Spleen (tissue), 11 donors: ENCODE measurements at regions not wholly inside any gene's neighbourhood (a gene's known extent, or its start where the extent isn't known, plus 50 kb on each side); places are given as distances from the start of the nearest gene placed in this dataset.

Experiments
- DNase-seq: peaks from one replicate; pipeline ENCODE4 v3.0.0-alpha.2; 2020
- H3K27ac ChIP-seq, 8 donors: fragments of 200-600 bp; sonication (generic) in 7 of 8; 1 replicate in 4 of 8; 2 replicates in 4 of 8; pipeline versions ENCODE4 v1.5.0 to v1.8.0; 2016 to 2021; ENCODE audit warnings: inconsistent platforms in 4 of 8, mild to moderate bottlenecking in 4 of 8, moderate library complexity in 1 of 8
- H3K27me3 ChIP-seq, 7 donors: fragments of 200-600 bp; sonication (generic) in 6 of 7; replicated peaks in 1 of 7; 1 replicate in 4 of 7; 2 replicates in 3 of 7; pipeline versions ENCODE4 v1.5.0 to v1.8.0; 2016 to 2021; ENCODE audit warnings: inconsistent platforms in 3 of 7, mild to moderate bottlenecking in 1 of 7
- H3K36me3 ChIP-seq, 6 donors: fragments of 200-600 bp; sonication (generic) in 5 of 6; 1 replicate in 4 of 6; 2 replicates in 2 of 6; pipeline versions ENCODE4 v1.5.0 to v1.8.0; 2016 to 2021; ENCODE audit warnings: inconsistent platforms in 2 of 6
- H3K4me1 ChIP-seq, 6 donors: fragments of 200-600 bp; sonication (generic) in 5 of 6; 1 replicate in 3 of 6; 2 replicates in 3 of 6; pipeline versions ENCODE4 v1.5.0 to v1.8.0; 2016 to 2021; ENCODE audit warnings: inconsistent platforms in 3 of 6
- H3K4me3 ChIP-seq, 8 donors: fragments of 200-600 bp; sonication (generic) in 7 of 8; 1 replicate in 4 of 8; 2 replicates in 4 of 8; pipeline versions ENCODE4 v1.5.0 to v1.8.0; 2016 to 2021; ENCODE audit warnings: inconsistent platforms in 4 of 8, mild to moderate bottlenecking in 4 of 8, moderate library complexity in 2 of 8
- H3K9me3 ChIP-seq, 8 donors: fragments of 200-600 bp; sonication (generic) in 7 of 8; 1 replicate in 4 of 8; 2 replicates in 4 of 8; pipeline versions ENCODE4 v1.5.0 to v1.8.0; 2016 to 2021; ENCODE audit warnings: inconsistent platforms in 4 of 8
- POLR2A ChIP-seq, 3 donors: fragments of 450-650 bp; IDR thresholded peaks; one replicate each; pipeline ENCODE4 v1.5.1; 2017; ENCODE audit warnings: antibody characterized with exemption in 3 of 3, mild to moderate bottlenecking in 1 of 3
- POLR2AphosphoS5 ChIP-seq, 3 donors: sonication (generic); formaldehyde crosslinking; IDR thresholded peaks; one replicate each; pipeline ENCODE4 v1.5.1; 2017; ENCODE audit warnings: antibody characterized with exemption in 3 of 3
- WGBS, 5 donors: extraction: QIAGEN DNeasy Blood & Tissue Kit in 3 of 5; methylation state at CpG; one replicate each; pipeline versions ENCODE4 v1.1.5 to v1.1.7; 2013 to 2018; 5-methylcytosine and 5-hydroxymethylcytosine counted together
- intact Hi-C: fragments of 100-400 bp; cut with DNase I; formaldehyde crosslinking; loops from one replicate; pipeline ENCODE4 v1.15.0; 2023; ENCODE audit warnings: low total_unique reads
- TF ChIP-seq, protein P1 (sequence below), 11 experiments: fragments of 200-600 bp in 7 of 11; fragments of 450-650 bp in 4 of 11; sonication (generic) in 4 of 11; IDR thresholded peaks in 8 of 11; conservative IDR thresholded peaks in 3 of 11; 1 replicate in 7 of 11; 2 replicates in 4 of 11; pipeline versions ENCODE4 v1.4.0 to v1.8.0; 2016 to 2021; ENCODE audit warnings: antibody characterized with exemption in 11 of 11, inconsistent platforms in 4 of 11, mild to moderate bottlenecking in 1 of 11
- donor health status: healthy with polysubstance abuse.
- donor health status: DM: no; HTN: no; CAD: no; lungs with moderate emphysema.
- donor health status: DM: no; HTN: no; CAD: no.
- donor health status: Bipolar disorder and iron deficiency.
- donor health status: healthy.
- donor health status: DM: no; HTN: no; CAD: no.
- donor health status: DM: yes; HTN: yes; CAD: no.

DNA sequence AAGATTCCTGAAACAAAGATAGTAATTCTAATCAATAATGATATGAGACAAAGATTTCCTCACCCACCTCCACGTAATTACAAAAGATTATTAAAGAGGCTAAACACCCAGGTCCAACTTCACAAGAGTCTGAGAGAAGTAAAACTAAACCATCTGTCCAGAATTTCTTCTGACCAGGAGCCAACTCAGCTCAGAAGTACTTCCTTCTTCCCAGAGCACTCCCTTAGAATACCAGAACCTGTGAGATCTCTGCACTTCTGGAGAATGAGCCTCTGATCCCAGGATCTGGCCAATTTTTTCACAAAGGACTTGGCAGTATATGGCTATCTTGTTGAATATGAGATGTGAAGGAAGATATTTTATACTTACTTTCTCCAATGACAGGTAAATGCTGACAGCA lies 120.6 kb upstream of the PALMD start:
- no peak overlapping the region for H3K4me3 ChIP-seq
- 55 to 86% (median 58%) methylated on average over 1 of the region's 1 CpG for WGBS, 5 donors
- intact Hi-C loops, result no loop called here
- peaks cover 0 to 6% (median 0%) of the 10 kb centered on the region in 8 donors for H3K9me3 ChIP-seq
- H3K4me1 ChIP-seq, result no peaks in the 10 kb centered on the region
- no peaks in the 10 kb centered on the region for H3K27me3 ChIP-seq
- TF ChIP-seq POLR2AphosphoS5 (IDR thresholded peaks at IDR 0.05), result no peak
- TF ChIP-seq, protein P1, sequence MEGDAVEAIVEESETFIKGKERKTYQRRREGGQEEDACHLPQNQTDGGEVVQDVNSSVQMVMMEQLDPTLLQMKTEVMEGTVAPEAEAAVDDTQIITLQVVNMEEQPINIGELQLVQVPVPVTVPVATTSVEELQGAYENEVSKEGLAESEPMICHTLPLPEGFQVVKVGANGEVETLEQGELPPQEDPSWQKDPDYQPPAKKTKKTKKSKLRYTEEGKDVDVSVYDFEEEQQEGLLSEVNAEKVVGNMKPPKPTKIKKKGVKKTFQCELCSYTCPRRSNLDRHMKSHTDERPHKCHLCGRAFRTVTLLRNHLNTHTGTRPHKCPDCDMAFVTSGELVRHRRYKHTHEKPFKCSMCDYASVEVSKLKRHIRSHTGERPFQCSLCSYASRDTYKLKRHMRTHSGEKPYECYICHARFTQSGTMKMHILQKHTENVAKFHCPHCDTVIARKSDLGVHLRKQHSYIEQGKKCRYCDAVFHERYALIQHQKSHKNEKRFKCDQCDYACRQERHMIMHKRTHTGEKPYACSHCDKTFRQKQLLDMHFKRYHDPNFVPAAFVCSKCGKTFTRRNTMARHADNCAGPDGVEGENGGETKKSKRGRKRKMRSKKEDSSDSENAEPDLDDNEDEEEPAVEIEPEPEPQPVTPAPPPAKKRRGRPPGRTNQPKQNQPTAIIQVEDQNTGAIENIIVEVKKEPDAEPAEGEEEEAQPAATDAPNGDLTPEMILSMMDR (IDR thresholded peaks at IDR 0.05 in 8 of 11, conservative IDR thresholded peaks at IDR 0.05 in 3 of 11), result no peak
- DNase-seq, result no peak
- no peak overlapping the region for H3K27ac ChIP-seq
- no peaks in the 10 kb centered on the region for H3K36me3 ChIP-seq

DNA sequence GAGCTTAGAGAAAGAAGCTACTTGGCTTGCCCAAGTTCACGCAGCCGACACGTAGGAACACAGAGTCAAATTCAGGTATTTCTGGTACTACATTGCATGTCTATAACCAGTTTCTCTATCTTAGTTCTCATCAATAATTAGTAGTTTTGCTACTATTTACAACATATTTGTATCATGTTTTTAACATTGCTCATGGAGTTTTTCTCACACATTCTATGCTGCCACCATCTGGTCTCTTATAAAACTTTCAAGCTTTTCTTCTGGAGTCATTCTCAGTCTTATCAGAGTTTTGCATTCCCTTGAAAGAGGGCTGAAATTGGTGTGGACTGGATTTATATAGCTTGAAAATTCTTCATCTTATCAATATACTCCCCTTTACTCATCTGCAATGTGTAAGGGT lies 118.8 kb upstream of the PALMD start:
- DNase-seq, result no peak
- peaks cover 0 to 4% (median 0%) of the 10 kb centered on the region in 8 donors for H3K9me3 ChIP-seq
- 81 to 97% (median 88%) methylated on average over 3 of the region's 3 CpGs for WGBS, 5 donors
- TF ChIP-seq, protein P1 (IDR thresholded peaks at IDR 0.05 in 8 of 11, conservative IDR thresholded peaks at IDR 0.05 in 3 of 11), result no peak
- TF ChIP-seq POLR2AphosphoS5 (IDR thresholded peaks at IDR 0.05) (no peak), POLR2A (IDR thresholded peaks at IDR 0.05) (no peak)
- no peaks in the 10 kb centered on the region for H3K36me3 ChIP-seq
- intact Hi-C loops, result no loop called here
- no peak overlapping the region for H3K4me3 ChIP-seq
- H3K27ac ChIP-seq, result no peak overlapping the region
- no peaks in the 10 kb centered on the region for H3K27me3 ChIP-seq
- no peaks in the 10 kb centered on the region for H3K4me1 ChIP-seq

DNA sequence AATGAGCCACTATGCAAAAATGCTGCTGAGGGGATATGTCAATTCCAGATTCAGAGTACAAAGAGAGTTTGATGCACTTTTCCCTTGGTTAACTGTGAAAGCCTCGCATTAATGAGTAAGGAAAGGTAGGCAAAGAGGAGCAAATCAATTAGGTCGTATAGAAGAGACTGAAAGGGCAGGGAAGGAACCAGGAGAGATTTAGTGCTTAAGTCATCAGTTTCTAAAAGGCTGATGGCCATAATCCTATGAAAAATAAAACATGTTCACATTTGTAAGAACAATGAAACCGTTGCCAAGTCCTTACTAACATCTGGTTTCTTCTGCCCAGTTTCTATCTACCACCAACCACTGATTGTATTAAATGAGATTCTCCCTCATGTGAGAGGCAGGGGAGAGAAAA lies 118.4 kb upstream of the PALMD start:
- WGBS, 5 donors, result 64 to 73% (median 66%) methylated on average over 3 of the region's 3 CpGs
- Histone ChIP-seq H3K36me3 (no peaks in the 10 kb centered on the region), H3K27me3 (no peaks in the 10 kb centered on the region)

DNA sequence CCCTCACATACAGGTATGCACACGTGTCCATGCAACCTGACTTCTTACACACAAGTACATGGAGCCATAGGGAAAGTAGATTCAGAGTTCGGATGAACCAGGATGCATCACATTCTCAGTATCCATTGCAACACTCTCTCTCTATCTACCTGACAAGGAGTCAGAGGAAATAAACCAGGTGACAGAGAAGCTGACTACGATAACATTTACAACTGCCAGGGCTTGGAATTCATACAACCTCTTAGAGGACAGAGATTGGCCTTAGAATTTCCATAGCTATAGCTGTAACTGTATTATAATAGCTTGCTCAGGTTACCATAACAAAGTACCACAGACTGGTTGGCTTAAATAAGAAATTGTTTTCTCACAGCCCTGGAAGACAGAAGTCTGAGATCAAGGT lies 116.9 kb upstream of the PALMD start:
- no peaks in the 10 kb centered on the region for H3K9me3 ChIP-seq
- no peak overlapping the region for H3K27ac ChIP-seq
- H3K36me3 ChIP-seq, result no peaks in the 10 kb centered on the region
- 68 to 86% (median 70%) methylated on average over 3 of the region's 3 CpGs for WGBS, 5 donors
- no peak for DNase-seq
- no peak overlapping the region for H3K4me3 ChIP-seq
- no peaks in the 10 kb centered on the region for H3K27me3 ChIP-seq
- no peak for TF ChIP-seq POLR2A (IDR thresholded peaks at IDR 0.05)
- TF ChIP-seq, protein P1 (IDR thresholded peaks at IDR 0.05 in 8 of 11, conservative IDR thresholded peaks at IDR 0.05 in 3 of 11), result no peak
- TF ChIP-seq POLR2AphosphoS5 (IDR thresholded peaks at IDR 0.05), result no peak
- no peaks in the 10 kb centered on the region for H3K4me1 ChIP-seq
- intact Hi-C loops, result no loop called here

More for the DNA sequence above, 118.4 kb upstream of the PALMD start:
- no peak overlapping the region for H3K4me3 ChIP-seq
- H3K9me3 ChIP-seq, result peaks cover 0 to under 1% (median 0%) of the 10 kb centered on the region in 8 donors
- H3K27ac ChIP-seq, result no peak overlapping the region
- intact Hi-C loops, result no loop called here
- no peak for DNase-seq
- H3K4me1 ChIP-seq, result no peaks in the 10 kb centered on the region
- no peak for TF ChIP-seq POLR2AphosphoS5 (IDR thresholded peaks at IDR 0.05)
- TF ChIP-seq POLR2A (IDR thresholded peaks at IDR 0.05), result no peak
- TF ChIP-seq, protein P1 (IDR thresholded peaks at IDR 0.05 in 8 of 11, conservative IDR thresholded peaks at IDR 0.05 in 3 of 11), result no peak
